ENCODE measurements at regions not wholly inside any gene's neighbourhood (a gene's known extent, or its start where the extent isn't known, plus 50 kb on each side); places are given as distances from the start of the nearest gene placed in this dataset.

- no peak for DNase-seq
- H3K36me3 ChIP-seq, result no peaks in the 10 kb centered on the region
- H3K4me3 ChIP-seq, result no peak overlapping the region
- no peaks in the 10 kb centered on the region for H3K4me1 ChIP-seq
- no peaks in the 10 kb centered on the region for H3K27me3 ChIP-seq
- H3K27ac ChIP-seq, result no peak overlapping the region
- intact Hi-C loops (cut with DNase I; ENCODE audit: low total_unique reads), result no loop called here
- no peak for TF ChIP-seq EP300 (IDR thresholded peaks at IDR 0.05)
- no peak for TF ChIP-seq CTCF (IDR thresholded peaks at IDR 0.05)
- no peak for TF ChIP-seq POLR2A (IDR thresholded peaks at IDR 0.05)
- TF ChIP-seq POLR2AphosphoS5 (IDR thresholded peaks at IDR 0.05), result no peak
- no peaks in the 10 kb centered on the region for H3K9me3 ChIP-seq
- 36 to 85% (median 42%) methylated on average over 2 of the region's 2 CpGs for WGBS, 5 donors
Observed at GRCh38 chr10:47192273-47192672, 107.7 kb upstream of the GDF10 start.

- Histone ChIP-seq H3K4me1 (no peaks in the 10 kb centered on the region), H3K27ac (no peak overlapping the region), H3K36me3 (no peaks in the 10 kb centered on the region), H3K27me3 (no peaks in the 10 kb centered on the region), H3K4me3 (no peak overlapping the region), H3K9me3 (no peaks in the 10 kb centered on the region)
- 81 to 96% (median 88%) methylated on average over 6 of the region's 6 CpGs for WGBS, 5 donors
- DNase-seq, result no peak
- no peak for TF ChIP-seq POLR2A (IDR thresholded peaks at IDR 0.05)
- no peak for TF ChIP-seq CTCF (IDR thresholded peaks at IDR 0.05)
- TF ChIP-seq EP300 (IDR thresholded peaks at IDR 0.05), result no peak
- TF ChIP-seq POLR2AphosphoS5 (IDR thresholded peaks at IDR 0.05), result no peak
- intact Hi-C loops (cut with DNase I; ENCODE audit: low total_unique reads), result no loop called here
Observed at GRCh38 chr10:47193666-47194065, 106.3 kb upstream of the GDF10 start.

- H3K4me1 ChIP-seq, result no peaks in the 10 kb centered on the region
- intact Hi-C loops (cut with DNase I; ENCODE audit: low total_unique reads), result no loop called here
- H3K27ac ChIP-seq, result no peak overlapping the region
- WGBS, 5 donors, result 57 to 71% (median 64%) methylated on average over 12 to 15 of the region's 15 CpGs
- no peaks in the 10 kb centered on the region for H3K36me3 ChIP-seq
- DNase-seq, result peak in 1 of 2 donors; percentile 35
- no peaks in the 10 kb centered on the region for H3K9me3 ChIP-seq
- H3K27me3 ChIP-seq, result no peaks in the 10 kb centered on the region
- H3K4me3 ChIP-seq, result no peak overlapping the region
- TF ChIP-seq POLR2AphosphoS5 (IDR thresholded peaks at IDR 0.05), result no peak
Observed at GRCh38 chr10:47195274-47195885, 104.6 kb upstream of the GDF10 start.

GRCh38 chr10:47196691-47197090, 103.3 kb upstream of the GDF10 start:
- no peaks in the 10 kb centered on the region for H3K36me3 ChIP-seq
- intact Hi-C loops (cut with DNase I; ENCODE audit: low total_unique reads), result no loop called here
- no peak for TF ChIP-seq EP300 (IDR thresholded peaks at IDR 0.05)
- no peak for TF ChIP-seq CTCF (IDR thresholded peaks at IDR 0.05)
- TF ChIP-seq POLR2AphosphoS5 (IDR thresholded peaks at IDR 0.05), result no peak
- TF ChIP-seq POLR2A (IDR thresholded peaks at IDR 0.05), result no peak
- no peak for DNase-seq
- H3K27me3 ChIP-seq, result no peaks in the 10 kb centered on the region
- 86 to 94% (median 89%) methylated on average over 7 to 8 of the region's 8 CpGs for WGBS, 5 donors
- H3K4me3 ChIP-seq, result no peak overlapping the region
- no peak overlapping the region for H3K27ac ChIP-seq
- H3K9me3 ChIP-seq, result no peaks in the 10 kb centered on the region
- H3K4me1 ChIP-seq, result no peaks in the 10 kb centered on the region

GRCh38 chr10:47198221-47198620, 101.8 kb upstream of the GDF10 start:
- Histone ChIP-seq H3K4me3 (no peak overlapping the region), H3K36me3 (no peaks in the 10 kb centered on the region), H3K27ac (no peak overlapping the region), H3K4me1 (no peaks in the 10 kb centered on the region), H3K9me3 (no peaks in the 10 kb centered on the region), H3K27me3 (no peaks in the 10 kb centered on the region)
- intact Hi-C loops (cut with DNase I; ENCODE audit: low total_unique reads), result no loop called here
- WGBS, 5 donors, result 68 to 79% (median 78%) methylated on average over 4 of the region's 4 CpGs
- no peak for DNase-seq
- TF ChIP-seq POLR2AphosphoS5 (IDR thresholded peaks at IDR 0.05) (no peak), POLR2A (IDR thresholded peaks at IDR 0.05) (no peak), CTCF (IDR thresholded peaks at IDR 0.05) (no peak), EP300 (IDR thresholded peaks at IDR 0.05) (no peak)
